GM19452 (cell line): ENCODE measurements at regions not wholly inside any gene's neighbourhood (a gene's known extent, or its start where the extent isn't known, plus 50 kb on each side); places are given as distances from the start of the nearest gene placed in this dataset.

Experiments
- ATAC-seq: cut with Tn5 transposase; IDR thresholded peaks from one replicate; pipeline ENCODE4 v1.9.1; 2021; ENCODE audit not compliant: unreplicated experiment

- no peak for ATAC-seq
Measured at GRCh38 chr15:61798631-61799030, 261.6 kb downstream of the VPS13C start.

- ATAC-seq = no peak
Measured at GRCh38 chr15:61796056-61796455, 264.2 kb downstream of the VPS13C start.

- no peak for ATAC-seq
Measured at GRCh38 chr15:61794881-61795280, 265.4 kb downstream of the VPS13C start.

- no peak for ATAC-seq
Measured at GRCh38 chr15:61794276-61794675, 266.0 kb downstream of the VPS13C start.

GRCh38 chr15:61784734-61785133, 275.5 kb downstream of the VPS13C start:
- ATAC-seq = no peak

- no peak for ATAC-seq
Measured at GRCh38 chr15:61780278-61780980, 279.8 kb downstream of the VPS13C start.

GRCh38 chr15:61777689-61778088, 282.6 kb downstream of the VPS13C start:
- ATAC-seq = no peak

GRCh38 chr15:61769557-61769956, 290.7 kb downstream of the VPS13C start:
- no peak for ATAC-seq

- ATAC-seq = no peak
Measured at GRCh38 chr15:61768131-61768530, 292.1 kb downstream of the VPS13C start.

GRCh38 chr15:61764981-61765380, 295.3 kb downstream of the VPS13C start:
- no peak for ATAC-seq

- ATAC-seq = no peak
Measured at GRCh38 chr15:61764141-61764540, 296.1 kb downstream of the VPS13C start.

- no peak for ATAC-seq
Measured at GRCh38 chr15:61762676-61763075, 297.6 kb downstream of the VPS13C start.

- ATAC-seq = no peak
Measured at GRCh38 chr15:61759639-61760038, 300.6 kb downstream of the VPS13C start.

GRCh38 chr15:61756071-61756820, 304.0 kb downstream of the VPS13C start:
- ATAC-seq = no peak

- no peak for ATAC-seq
Measured at GRCh38 chr15:61755467-61755866, 304.8 kb downstream of the VPS13C start.

GRCh38 chr15:61753018-61753710, 307.1 kb downstream of the VPS13C start:
- ATAC-seq = no peak

GRCh38 chr15:61752001-61752400, 308.2 kb downstream of the VPS13C start:
- ATAC-seq = no peak

- no peak for ATAC-seq
Measured at GRCh38 chr15:61750271-61751084, 309.8 kb downstream of the VPS13C start.

- ATAC-seq = no peak
Measured at GRCh38 chr15:61749169-61749568, 311.1 kb downstream of the VPS13C start.

GRCh38 chr15:61748529-61748928, 311.7 kb downstream of the VPS13C start:
- ATAC-seq = no peak

- no peak for ATAC-seq
Measured at GRCh38 chr15:61746589-61746988, 313.7 kb downstream of the VPS13C start.
